SK-N-SH (cell line): ENCODE measurements at regions not wholly inside any gene's neighbourhood (a gene's known extent, or its start where the extent isn't known, plus 50 kb on each side); places are given as distances from the start of the nearest gene placed in this dataset.

Source experiments
- CTCF ChIA-PET: fragments of 300-600, 350-600 bp; formaldehyde crosslinking; extraction: SDS; loops from one replicate; lab custom pipeline; 2021; lab: Yijun Ruan, JAX
- POLR2A ChIA-PET: fragments of 350-600 bp; sonication (Branson Sonifier 250); formaldehyde crosslinking; extraction: SDS; loops from one replicate; lab custom pipeline; 2020; ENCODE audit warnings: antibody characterized with exemption, inconsistent platforms; lab: Yijun Ruan, JAX
- DNase-seq: peaks from one replicate; pipeline ENCODE4 v3.0.0; 2012
- H2AFZ ChIP-seq: fragments of 200-600 bp; sonication (generic); 2 replicates; pipeline ENCODE4 v1.8.1; 2016; ENCODE audit warnings: antibody characterized with exemption, mild to moderate bottlenecking, low read depth
- H3F3A ChIP-seq: fragments of 200-600 bp; sonication (generic); replicated peaks from 2 replicates; pipeline ENCODE3; 2016; ENCODE audit warnings: antibody characterized with exemption, mild to moderate bottlenecking; ENCODE audit not compliant: insufficient read depth
- H3K27ac ChIP-seq, 2 experiments: fragments of 200-500 bp in 1 of 2; fragments of 200-600 bp in 1 of 2; sonication (Bioruptor generic) in 1 of 2; sonication (generic), shearing (Covaris generic) in 1 of 2; 2 replicates each; pipeline versions ENCODE4 v1.5.1 to v1.6.1; 2014 to 2016; ENCODE audit warnings: low read depth in 2 of 2, inconsistent platforms in 1 of 2, low read length in 1 of 2, mild to moderate bottlenecking in 1 of 2, mixed read lengths in 1 of 2
- H3K27me3 ChIP-seq: fragments of 200-600 bp; sonication (generic), shearing (Covaris generic); 2 replicates; pipeline ENCODE4 v1.6.1; 2016; ENCODE audit warnings: mixed run types; ENCODE audit not compliant: insufficient read depth
- H3K36me3 ChIP-seq, 2 experiments: fragments of 200-500 bp in 1 of 2; fragments of 200-600 bp in 1 of 2; sonication (Bioruptor generic) in 1 of 2; sonication (generic) in 1 of 2; replicated peaks in 1 of 2; 2 replicates each; pipeline versions ENCODE3 to v1.5.1; 2014 to 2016; ENCODE audit warnings: low read length in 1 of 2, mild to moderate bottlenecking in 1 of 2; ENCODE audit not compliant: insufficient read depth in 2 of 2, control insufficient read depth in 1 of 2
- H3K4me1 ChIP-seq, 2 experiments: fragments of 200-500 bp in 1 of 2; fragments of 200-600 bp in 1 of 2; sonication (Bioruptor generic) in 1 of 2; sonication (generic), shearing (Covaris generic) in 1 of 2; 2 replicates each; pipeline versions ENCODE4 v1.5.1 to v1.6.1; 2014 to 2016; ENCODE audit warnings: low read depth in 1 of 2, low read length in 1 of 2, mixed run types in 1 of 2; ENCODE audit not compliant: insufficient read depth in 2 of 2, control insufficient read depth in 1 of 2
- H3K4me2 ChIP-seq: fragments of 200-600 bp; sonication (generic), shearing (Covaris generic); 2 replicates; pipeline ENCODE4 v1.6.1; 2017; ENCODE audit warnings: mixed run types
- H3K4me3 ChIP-seq, 2 experiments: fragments of 200-500 bp in 1 of 2; fragments of 200-600 bp in 1 of 2; sonication (Bioruptor generic) in 1 of 2; sonication (generic), shearing (Covaris generic) in 1 of 2; 2 replicates each; pipeline versions ENCODE4 v1.5.1 to v1.8.1; 2014 to 2016; ENCODE audit warnings: low read depth in 2 of 2, inconsistent platforms in 1 of 2, low read length in 1 of 2, mild to moderate bottlenecking in 1 of 2, mixed read lengths in 1 of 2, moderate library complexity in 1 of 2
- H3K79me2 ChIP-seq: fragments of 200-600 bp; sonication (generic); 2 replicates; pipeline ENCODE4 v1.8.1; 2017; ENCODE audit warnings: mild to moderate bottlenecking; ENCODE audit not compliant: insufficient read depth
- H3K9ac ChIP-seq: fragments of 200-600 bp; sonication (generic); 2 replicates; pipeline ENCODE4 v1.6.1; 2017; ENCODE audit warnings: mixed run types
- H3K9me2 ChIP-seq: fragments of 200-600 bp; sonication (generic); 2 replicates; pipeline ENCODE4 v1.6.1; 2017; ENCODE audit warnings: mixed run types
- H3K9me3 ChIP-seq: fragments of 200-600 bp; sonication (generic); 2 replicates; pipeline ENCODE4 v1.6.1; 2017; ENCODE audit warnings: mixed run types, mild to moderate bottlenecking, moderate library complexity
- H4K20me1 ChIP-seq: fragments of 200-600 bp; sonication (generic); 2 replicates; pipeline ENCODE4 v1.6.1; 2017; ENCODE audit warnings: mild to moderate bottlenecking, mixed run types; ENCODE audit not compliant: insufficient read depth
- FOXM1 ChIP-seq: IDR thresholded peaks from 2 replicates; pipeline ENCODE4 v1.4.0; 2012; ENCODE audit warnings: low read depth, mild to moderate bottlenecking
- GABPA ChIP-seq: IDR thresholded peaks from 2 replicates; pipeline ENCODE4 v1.4.0; 2012; ENCODE audit warnings: low read depth, mild to moderate bottlenecking
- GATA2 ChIP-seq: sonication (generic); formaldehyde crosslinking; IDR thresholded peaks from 2 replicates; pipeline ENCODE4 v1.5.0; 2020; ENCODE audit warnings: mild to moderate bottlenecking, missing genetic modification reagents
- IRF3 ChIP-seq: fragments of 150-350 bp; IDR thresholded peaks from 2 replicates; pipeline ENCODE4 v1.6.1; 2016; ENCODE audit warnings: mild to moderate bottlenecking, low read depth, low read length
- MAX ChIP-seq: IDR thresholded peaks from 2 replicates; pipeline ENCODE4 v1.4.0; 2012; ENCODE audit warnings: low read depth
- MXI1 ChIP-seq: IDR thresholded peaks from 2 replicates; pipeline ENCODE4 v1.6.1; 2012; ENCODE audit warnings: mild to moderate bottlenecking, low read depth, low read length, improper control_type of control experiment
- NFIC ChIP-seq: IDR thresholded peaks from 2 replicates; pipeline ENCODE4 v1.4.0; 2012; ENCODE audit warnings: borderline replicate concordance
- RAD21 ChIP-seq: IDR thresholded peaks from 2 replicates; pipeline ENCODE4 v1.6.1; 2012; ENCODE audit warnings: mild to moderate bottlenecking, low read length
- RCOR1 ChIP-seq: fragments of 150-350 bp; IDR thresholded peaks from 2 replicates; pipeline ENCODE4 v1.6.1; 2017; ENCODE audit warnings: antibody characterized with exemption, low read length
- RXRA ChIP-seq: IDR thresholded peaks from 2 replicates; pipeline ENCODE4 v1.4.0; 2012; ENCODE audit warnings: low read depth, mild to moderate bottlenecking, borderline replicate concordance
- SIN3A ChIP-seq: IDR thresholded peaks from 2 replicates; pipeline ENCODE4 v1.6.1; 2012; ENCODE audit warnings: low read depth, mild to moderate bottlenecking, low read length, moderate library complexity, borderline replicate concordance
- SMC3 ChIP-seq: IDR thresholded peaks from 2 replicates; pipeline ENCODE4 v1.6.1; 2012; ENCODE audit warnings: low read depth, low read length, improper control_type of control experiment
- TAF1 ChIP-seq: IDR thresholded peaks from 2 replicates; pipeline ENCODE4 v1.6.1; 2012; ENCODE audit warnings: low read depth, mild to moderate bottlenecking, low read length, moderate library complexity, borderline replicate concordance
- USF2 ChIP-seq: fragments of 150-350 bp; IDR thresholded peaks from 2 replicates; pipeline ENCODE4 v1.6.1; 2017; ENCODE audit warnings: antibody characterized with exemption, low read length, low read depth, borderline replicate concordance
- YY1 ChIP-seq: IDR thresholded peaks from 2 replicates; pipeline ENCODE4 v1.4.0; 2012; ENCODE audit warnings: low read depth, mild to moderate bottlenecking
- ZBTB33 ChIP-seq: IDR thresholded peaks from 2 replicates; pipeline ENCODE4 v1.4.0; 2012; ENCODE audit warnings: low read depth, borderline replicate concordance
- WGBS: methylation state at CpG from one replicate; pipeline ENCODE4 v1.1.6; 2017; ENCODE audit warnings: low lambda C conversion rate; 5-methylcytosine and 5-hydroxymethylcytosine counted together

GRCh38 chr13:80059789-80060188 is 281.1 kb downstream of the SPRY2 start:
- Histone ChIP-seq H3K9me2 (no peaks in the 10 kb centered on the region), H3K79me2 (no peaks in the 10 kb centered on the region), H3K27ac (no peak overlapping the region), H3F3A (no peaks in the 10 kb centered on the region), H3K4me2 (no peak overlapping the region), H3K27me3 (no peaks in the 10 kb centered on the region), H3K4me1 (no peaks in the 10 kb centered on the region; a peak in 1 of 4 replicates), H2AFZ (no peak overlapping the region), H3K4me3 (no peak overlapping the region), H3K36me3 (no peaks in the 10 kb centered on the region), H3K9ac (no peak overlapping the region), H3K9me3 (no peaks in the 10 kb centered on the region), H4K20me1 (no peaks in the 10 kb centered on the region)
- DNase-seq: no peak
- WGBS: 77% methylated on average over 2 of the region's 2 CpGs
- TF ChIP-seq SIN3A: no peak
- TF ChIP-seq FOXM1: no peak
- TF ChIP-seq RAD21: no peak
- TF ChIP-seq IRF3: no peak
- no peak for TF ChIP-seq MXI1
- TF ChIP-seq USF2: no peak
- no peak for TF ChIP-seq MAX
- no peak for TF ChIP-seq NFIC
- no peak for TF ChIP-seq TAF1
- no peak for TF ChIP-seq YY1
- TF ChIP-seq RCOR1: no peak
- TF ChIP-seq GATA2 (CRISPR knock-in tag): no peak
- no peak for TF ChIP-seq GABPA
- no peak for TF ChIP-seq ZBTB33
- no peak for TF ChIP-seq RXRA
- TF ChIP-seq SMC3: no peak
- ChIA-PET POLR2A (no interaction called here), CTCF (no interaction called here)
